LHCN-M2 (cell line): ENCODE measurements at regions not wholly inside any gene's neighbourhood (a gene's known extent, or its start where the extent isn't known, plus 50 kb on each side); places are given as distances from the start of the nearest gene placed in this dataset.

ENCODE experiments used
- DNase-seq: peaks from one replicate; pipeline ENCODE4 v3.0.0-alpha.2; 2012; ENCODE audit warnings: low read depth

- no peak for DNase-seq
Observed at GRCh38 chr18:70461323-70462077, 172.7 kb downstream of the SOCS6 start.

GRCh38 chr18:70459731-70460130 is 170.9 kb downstream of the SOCS6 start:
- DNase-seq = no peak

GRCh38 chr18:70459251-70459650 is 170.4 kb downstream of the SOCS6 start:
- no peak for DNase-seq

GRCh38 chr18:70457788-70458187 is 168.9 kb downstream of the SOCS6 start:
- no peak for DNase-seq

- no peak for DNase-seq
Observed at GRCh38 chr18:70457223-70457622, 168.4 kb downstream of the SOCS6 start.

- DNase-seq = no peak
Observed at GRCh38 chr18:70456376-70456775, 167.5 kb downstream of the SOCS6 start.

- no peak for DNase-seq
Observed at GRCh38 chr18:70455731-70456130, 166.9 kb downstream of the SOCS6 start.

GRCh38 chr18:70454704-70455322 is 166.0 kb downstream of the SOCS6 start:
- peak; percentile 65 for DNase-seq

- no peak for DNase-seq
Observed at GRCh38 chr18:70453058-70453775, 164.4 kb downstream of the SOCS6 start.

GRCh38 chr18:70452501-70452900 is 163.7 kb downstream of the SOCS6 start:
- DNase-seq = no peak

GRCh38 chr18:70450426-70451253 is 161.8 kb downstream of the SOCS6 start:
- peak; percentile 28 for DNase-seq

GRCh38 chr18:70448588-70448987 is 159.7 kb downstream of the SOCS6 start:
- no peak for DNase-seq

GRCh38 chr18:70446063-70446462 is 157.2 kb downstream of the SOCS6 start:
- DNase-seq = no peak

GRCh38 chr18:70442933-70443332 is 154.1 kb downstream of the SOCS6 start:
- DNase-seq = no peak

- no peak for DNase-seq
Observed at GRCh38 chr18:70432804-70433400, 144.1 kb downstream of the SOCS6 start.

GRCh38 chr18:70431203-70431624 is 142.4 kb downstream of the SOCS6 start:
- DNase-seq = peak; percentile 37

- no peak for DNase-seq
Observed at GRCh38 chr18:70430501-70431173, 141.8 kb downstream of the SOCS6 start.

- no peak for DNase-seq
Observed at GRCh38 chr18:70429847-70430500, 141.1 kb downstream of the SOCS6 start.

GRCh38 chr18:70428439-70428838 is 139.6 kb downstream of the SOCS6 start:
- no peak for DNase-seq

GRCh38 chr18:70426818-70427217 is 138.0 kb downstream of the SOCS6 start:
- DNase-seq = no peak
